Stimulated activated CD4-positive, alpha-beta T cell treated with anti-CD3 and anti-CD28 coated beads, Interleukin-4, amount 100 ng/mL, for 4 hours (primary cell): ENCODE measurements at regions not wholly inside any gene's neighbourhood (a gene's known extent, or its start where the extent isn't known, plus 50 kb on each side); places are given as distances from the start of the nearest gene placed in this dataset.

Experiments
- DNase-seq, 2 experiments: peaks; one replicate each; pipeline ENCODE4 v3.0.0-alpha.2; 2020

- no peak for DNase-seq
Measured at GRCh38 chr6:1553562-1554083, 56.1 kb upstream of the FOXC1 start.

GRCh38 chr6:1554141-1554475, 55.6 kb upstream of the FOXC1 start:
- DNase-seq = no peak

- DNase-seq = peak; percentile 76 to 77
Measured at GRCh38 chr6:1554476-1555310, 55.0 kb upstream of the FOXC1 start.

GRCh38 chr6:1558388-1558787, 51.3 kb upstream of the FOXC1 start:
- no peak for DNase-seq
